Neural cell (in vitro differentiated cells): ENCODE measurements at regions not wholly inside any gene's neighbourhood (a gene's known extent, or its start where the extent isn't known, plus 50 kb on each side); places are given as distances from the start of the nearest gene placed in this dataset.

Source experiments
- CTCF ChIP-seq: fragments of 450-650 bp; IDR thresholded peaks from 2 replicates; pipeline ENCODE4 v1.5.1; 2014; ENCODE audit warnings: antibody characterized with exemption, mild to moderate bottlenecking, moderate library complexity; ENCODE audit not compliant: poor library complexity, severe bottlenecking
- EP300 ChIP-seq: fragments of 450-650 bp; conservative IDR thresholded peaks from 2 replicates; pipeline ENCODE4 v1.6.1; 2014; ENCODE audit warnings: antibody characterized with exemption, mild to moderate bottlenecking, moderate library complexity; ENCODE audit not compliant: poor library complexity, severe bottlenecking
- EZH2 ChIP-seq: fragments of 200-600, 300-800 bp; shearing (Covaris generic), sonication (generic); IDR thresholded peaks from 2 replicates; pipeline ENCODE4 v1.6.1; 2014; ENCODE audit warnings: antibody characterized with exemption, low read length, borderline replicate concordance, mild to moderate bottlenecking; ENCODE audit not compliant: insufficient read depth, poor library complexity, severe bottlenecking

GRCh38 chrX:43580621-43581020 is 75.5 kb upstream of the MAOA start:
- no peak for TF ChIP-seq CTCF
- no peak for TF ChIP-seq EZH2
- TF ChIP-seq EP300, result no peak
